Activated CD4-positive, alpha-beta T cell treated with anti-CD3 and anti-CD28 coated beads, Interleukin-2, amount 50 U/mL, for 1 hour (primary cell): ENCODE measurements at regions not wholly inside any gene's neighbourhood (a gene's known extent, or its start where the extent isn't known, plus 50 kb on each side); places are given as distances from the start of the nearest gene placed in this dataset.
"Not testable (repeated sequence)": the region's sequence is repeated elsewhere in the genome, so short reads cannot be mapped to it uniquely, and the experiment has no call there.

ENCODE experiments used
- DNase-seq: peaks from one replicate; pipeline ENCODE4 v3.0.0-alpha.2; 2020

GRCh38 chr21:33121715-33122475 lies 52.0 kb downstream of the OLIG1 start:
- no peak for DNase-seq

DNA sequence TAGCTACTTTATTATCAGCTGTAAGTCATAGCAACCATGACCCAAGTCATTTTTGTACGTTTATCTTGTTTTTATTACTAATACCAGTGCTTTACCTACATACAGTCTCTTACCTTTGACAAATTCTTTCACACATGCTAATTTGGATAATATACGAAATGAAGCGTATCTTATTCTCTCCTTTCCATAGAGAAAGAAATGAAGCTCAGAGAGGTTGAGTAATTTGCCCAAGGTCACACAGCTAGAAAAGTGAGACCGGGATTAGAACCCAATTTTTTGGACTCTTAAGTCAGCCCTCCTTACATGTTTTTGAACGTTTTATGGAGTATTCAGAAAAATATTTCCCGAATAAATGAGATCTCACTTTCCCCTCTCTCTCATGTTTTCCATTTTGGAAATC lies 52.6 kb downstream of the OLIG1 start:
- no peak for DNase-seq

- DNase-seq = no peak
Observed at GRCh38 chr21:33123374-33124123, 53.6 kb downstream of the OLIG1 start.

GRCh38 chr21:33124889-33125288 lies 54.9 kb downstream of the OLIG1 start:
- DNase-seq = no peak

DNA sequence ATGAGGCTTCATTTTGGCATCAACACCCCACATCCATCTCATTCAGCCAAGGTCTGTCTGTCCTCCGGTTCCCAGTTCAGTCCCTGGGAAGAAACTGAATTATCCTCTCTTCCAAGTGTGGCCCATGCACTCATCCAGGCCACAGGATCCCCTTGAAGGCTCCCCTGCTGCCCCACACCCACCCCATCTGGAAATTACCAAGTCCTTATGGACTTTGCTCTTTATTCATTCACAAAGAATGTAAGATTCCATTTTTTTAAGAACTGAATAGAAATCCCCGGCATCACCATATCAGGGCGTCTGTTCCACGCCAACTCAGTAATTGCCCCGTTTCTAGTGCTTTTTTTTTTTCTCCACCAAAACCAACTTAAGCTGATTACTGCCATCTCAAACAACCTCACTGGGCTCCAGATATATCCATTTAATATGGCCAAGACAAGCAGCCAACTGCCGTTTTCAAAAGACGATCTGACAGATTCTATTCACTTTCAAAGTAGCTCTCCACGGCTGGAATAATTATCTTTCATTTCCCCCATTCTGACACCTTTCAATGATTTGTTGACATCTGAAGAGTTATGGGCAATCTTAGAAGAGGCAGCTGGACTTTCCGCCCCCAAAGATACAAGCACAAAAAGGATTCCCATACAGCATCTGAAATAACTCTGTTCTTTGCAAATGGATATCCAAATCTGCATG lies 55.9 kb downstream of the OLIG1 start:
- DNase-seq = no peak

DNA sequence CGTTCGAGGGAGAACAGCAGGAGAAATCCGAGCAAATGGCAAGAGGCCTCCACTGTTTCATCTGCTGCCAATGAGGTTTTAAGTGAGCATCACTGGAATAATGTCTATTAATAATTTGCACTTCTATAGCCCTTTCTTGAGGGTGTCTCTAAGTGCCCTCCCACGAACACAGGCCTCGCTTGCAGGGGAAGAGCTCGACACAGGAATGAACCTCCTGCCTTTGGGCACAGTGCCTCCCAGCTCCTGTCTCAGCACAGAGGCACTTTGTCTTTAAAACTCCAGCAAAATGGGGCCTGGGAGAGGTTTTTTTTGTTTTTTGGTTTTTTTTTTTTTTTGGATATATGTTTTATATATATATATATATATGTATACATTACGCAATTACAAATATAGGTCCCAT lies 56.6 kb downstream of the OLIG1 start:
- no peak for DNase-seq

DNA sequence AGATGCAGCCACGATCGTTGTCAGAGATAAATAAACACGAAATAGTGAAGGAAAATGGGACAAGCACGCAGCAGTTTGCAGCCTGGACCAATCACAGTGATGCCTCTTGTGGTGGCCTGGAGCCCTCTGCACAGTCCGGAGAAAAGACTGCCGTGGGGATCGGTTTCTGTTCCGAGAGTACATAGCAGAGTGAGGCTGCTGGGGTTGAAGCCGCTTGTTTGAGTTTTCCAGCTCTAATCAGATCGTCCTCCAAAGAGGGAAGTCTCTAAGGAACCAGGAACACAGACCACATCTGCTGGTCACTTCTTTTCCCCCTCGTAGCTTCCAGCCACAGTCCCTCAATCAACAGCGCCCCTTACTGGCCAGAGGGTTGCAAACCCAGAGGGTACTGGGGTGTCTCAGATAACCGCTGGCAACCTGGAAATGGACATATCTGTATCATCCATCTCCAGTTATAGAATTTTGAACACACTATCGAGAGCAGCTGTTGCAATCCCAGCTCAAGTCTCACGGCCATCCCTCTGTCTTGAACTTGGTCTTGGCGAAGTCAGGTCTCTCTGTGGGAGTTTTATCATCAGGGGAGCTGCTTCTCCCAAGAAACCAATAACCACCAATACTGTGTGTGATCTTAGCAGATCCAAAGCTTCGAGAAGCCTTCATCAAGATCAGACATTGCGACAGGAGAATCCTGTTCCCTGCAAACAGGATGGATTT lies 57.4 kb downstream of the OLIG1 start:
- DNase-seq = peak; percentile 52

DNA sequence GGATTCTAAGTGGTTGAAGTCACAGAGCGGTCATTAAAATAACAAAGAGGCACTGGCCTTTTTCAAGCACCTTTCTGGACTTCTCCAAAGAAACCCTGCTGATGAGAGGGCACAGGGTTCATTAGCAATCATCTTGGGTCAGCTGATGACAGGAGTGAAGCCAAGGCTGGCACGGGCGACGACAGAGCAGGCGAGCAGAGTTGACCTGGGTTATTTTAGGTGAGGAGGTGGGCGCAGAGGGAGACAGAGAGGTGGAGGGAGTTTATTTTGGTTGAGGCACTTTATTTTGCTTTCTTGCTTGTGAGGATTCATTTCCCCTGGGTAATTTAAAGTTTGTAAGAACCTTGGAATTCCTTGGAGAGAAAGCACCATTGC lies 57.9 kb downstream of the OLIG1 start:
- no peak for DNase-seq

GRCh38 chr21:33128538-33128937 lies 58.6 kb downstream of the OLIG1 start:
- DNase-seq = no peak

DNA sequence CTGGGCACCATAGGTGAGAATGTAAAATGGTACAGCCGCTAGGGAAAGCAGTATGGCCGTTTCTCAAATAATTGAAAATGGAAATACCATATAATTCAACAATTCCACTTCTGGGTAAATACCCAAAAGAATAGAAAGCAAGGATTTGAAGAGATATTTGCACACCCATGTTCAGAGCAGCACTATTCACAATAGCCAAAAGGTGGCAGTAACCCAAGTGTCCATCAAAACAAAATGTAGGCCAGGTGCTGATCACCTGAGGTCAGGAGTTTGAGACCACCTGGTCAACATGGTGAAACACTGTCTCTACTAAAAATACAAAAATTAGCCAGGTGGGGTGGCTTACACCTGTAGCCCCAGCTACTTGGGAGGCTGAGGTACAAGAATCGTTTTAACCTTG lies 62.1 kb downstream of the OLIG1 start:
- DNase-seq = no peak

GRCh38 chr21:33133892-33134291 lies 64.0 kb downstream of the OLIG1 start:
- no peak for DNase-seq

- DNase-seq = no peak
Observed at GRCh38 chr21:33135925-33136324, 66.0 kb downstream of the OLIG1 start.

DNA sequence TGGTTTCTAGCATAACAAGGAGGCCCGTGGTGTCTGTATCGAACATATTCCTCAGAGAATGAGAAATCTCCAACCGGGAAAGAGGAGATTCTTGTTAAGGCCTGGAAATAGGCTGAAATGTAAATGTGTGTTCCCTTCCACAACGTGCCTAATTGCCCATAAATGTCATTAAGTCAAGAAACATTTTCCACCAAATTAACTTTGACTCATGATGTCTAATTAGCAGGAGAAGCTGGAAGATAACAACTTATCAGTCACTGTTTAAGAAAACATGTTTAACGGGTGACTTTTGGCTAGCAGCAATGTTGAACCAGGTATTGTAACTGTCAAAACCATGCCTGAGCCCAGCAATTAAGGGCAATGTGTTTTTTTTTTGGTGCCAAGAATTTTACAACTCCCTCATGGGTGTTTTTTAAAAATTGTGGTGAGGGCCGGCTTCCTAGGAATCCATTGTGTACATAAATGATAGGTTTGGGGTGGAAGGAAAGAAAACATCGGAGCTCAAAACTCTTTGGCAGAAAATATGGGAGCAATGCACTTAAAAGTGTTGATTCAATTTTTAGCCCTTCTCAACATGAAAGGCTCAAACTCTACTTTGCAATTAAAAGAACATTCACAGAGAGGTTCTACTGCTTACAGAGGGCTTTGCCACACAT lies 67.0 kb downstream of the OLIG1 start:
- no peak for DNase-seq

GRCh38 chr21:33139084-33139483 lies 69.1 kb downstream of the OLIG1 start:
- DNase-seq = no peak

DNA sequence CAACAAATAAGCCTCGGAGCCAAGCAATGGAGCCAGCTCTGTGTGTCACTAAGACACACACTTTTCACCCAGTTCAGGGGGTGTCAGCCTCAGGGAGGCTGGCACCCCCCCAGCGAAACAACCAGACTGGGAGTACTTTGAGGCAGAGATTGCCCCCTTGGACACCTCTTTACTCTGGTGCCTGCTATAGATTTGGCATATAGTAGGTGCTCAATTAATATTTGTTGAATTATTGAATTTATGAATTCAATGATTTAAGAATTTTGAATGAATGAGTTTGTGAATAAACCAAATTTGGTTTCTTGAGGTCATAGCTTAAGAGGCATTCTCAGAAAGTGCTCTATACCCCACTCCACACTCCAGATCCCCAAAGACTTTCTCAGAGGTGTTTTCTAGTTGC lies 70.3 kb downstream of the OLIG1 start:
- DNase-seq = no peak

DNA sequence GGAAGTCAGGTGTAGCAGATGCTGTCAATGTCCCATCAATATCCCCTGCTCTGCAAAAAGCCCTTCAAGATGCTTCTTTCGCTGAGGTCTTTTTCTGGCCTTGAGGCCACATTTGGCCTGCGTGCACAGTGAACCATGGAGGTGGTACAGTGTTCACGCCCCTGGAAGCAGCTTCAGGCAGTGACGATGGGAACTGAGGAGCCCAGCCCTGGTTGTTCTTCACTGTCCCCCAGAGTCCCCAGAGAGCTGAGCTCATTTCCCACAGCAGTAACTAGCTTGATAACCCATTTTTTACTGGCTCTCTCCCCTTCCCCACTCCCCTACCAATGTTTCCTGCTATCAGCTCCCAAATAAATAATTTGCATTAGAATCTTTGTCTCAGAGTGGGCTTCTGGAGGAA lies 76.5 kb downstream of the OLIG1 start:
- DNase-seq = no peak

DNA sequence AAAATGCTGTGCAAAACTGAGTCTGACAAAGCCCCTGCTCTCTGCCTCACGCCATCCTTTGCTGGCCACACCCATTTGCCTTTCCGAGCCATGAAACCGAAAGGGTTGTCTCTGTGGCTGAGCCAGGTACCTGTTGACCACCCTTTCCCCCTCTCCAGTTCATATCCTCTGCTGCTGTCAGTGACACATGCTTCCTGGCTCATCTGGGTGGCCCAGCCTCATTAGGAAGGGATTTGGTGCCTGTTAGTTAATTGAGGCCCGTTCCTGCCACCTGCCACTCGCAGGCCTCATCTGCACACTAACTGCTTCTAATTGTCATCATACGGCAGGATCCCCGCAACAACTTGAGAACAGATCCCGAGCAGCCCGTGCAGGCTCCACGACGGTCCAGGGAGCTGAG lies 79.2 kb downstream of the OLIG1 start:
- DNase-seq = no peak

- not testable (repeated sequence) for DNase-seq
Observed at GRCh38 chr21:33150968-33151367, 78.8 kb upstream of the IFNAR2 start.

DNA sequence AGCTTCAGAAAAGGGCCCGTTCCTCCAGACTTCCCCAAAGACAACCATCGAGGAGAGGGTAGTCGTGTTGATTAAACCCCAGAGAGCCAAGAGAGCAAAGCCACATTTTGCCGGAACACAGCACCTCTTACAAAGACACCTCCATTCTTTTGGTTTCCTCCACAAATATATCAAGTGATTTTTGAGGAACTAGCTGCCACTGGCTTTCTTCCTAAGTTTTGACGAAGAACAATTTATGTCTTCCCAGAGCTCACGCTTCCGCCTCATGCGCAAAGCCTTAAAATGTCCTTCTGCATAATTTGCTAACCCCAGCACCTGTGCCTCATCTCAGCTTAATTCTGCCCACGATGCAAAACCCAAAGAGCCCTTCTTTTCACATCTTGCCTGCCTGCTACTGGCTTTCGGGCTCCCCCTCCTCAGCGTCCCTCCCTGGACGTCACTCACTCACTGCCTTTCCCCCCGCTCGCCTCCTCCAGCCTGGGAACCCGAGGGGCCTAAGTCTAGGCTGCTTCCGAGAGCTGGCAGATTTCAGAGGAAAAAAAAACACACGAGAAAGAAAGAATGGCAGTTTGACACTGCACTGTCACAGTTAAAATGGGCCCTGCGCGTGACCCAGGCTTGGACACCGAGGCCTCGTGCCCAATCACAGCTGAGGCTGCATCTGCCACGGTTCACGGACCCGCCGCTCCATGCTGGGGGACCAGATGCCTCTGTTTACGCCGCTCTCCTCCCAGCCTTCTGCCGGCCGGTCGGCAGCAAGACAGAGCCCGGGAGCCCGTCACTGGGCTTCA lies 77.6 kb upstream of the IFNAR2 start:
- no peak for DNase-seq

- no peak for DNase-seq
Observed at GRCh38 chr21:33152732-33153130, 77.0 kb upstream of the IFNAR2 start.

DNA sequence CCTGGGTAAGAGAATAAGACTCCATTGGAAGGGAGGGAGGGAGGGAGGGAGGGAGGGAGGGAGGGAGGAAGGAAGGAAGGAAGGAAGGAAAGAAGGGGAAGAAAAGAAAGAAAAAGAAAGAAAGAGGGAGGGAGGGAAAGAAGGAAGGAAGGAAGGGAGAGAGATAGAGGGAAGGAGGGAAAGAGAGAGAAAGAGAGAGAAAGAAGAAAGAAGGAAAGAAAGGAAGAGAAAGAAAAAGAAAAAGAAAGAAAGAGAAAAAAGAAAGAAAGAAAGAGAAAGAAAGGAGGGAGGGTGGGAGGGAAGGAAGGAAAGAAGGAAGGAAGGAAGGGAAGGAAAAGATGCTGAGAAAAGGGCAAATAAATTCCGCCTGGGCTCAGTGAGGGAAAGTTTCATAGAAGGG lies 74.7 kb upstream of the IFNAR2 start:
- no peak for DNase-seq

GRCh38 chr21:33155422-33155821 lies 74.3 kb upstream of the IFNAR2 start:
- no peak for DNase-seq
